NOMO-1 treated with dmso at 0.1 percent for 144 hours (cell line): ENCODE measurements at regions not wholly inside any gene's neighbourhood (a gene's known extent, or its start where the extent isn't known, plus 50 kb on each side); places are given as distances from the start of the nearest gene placed in this dataset.

ENCODE experiments used
- DNase-seq: peaks from one replicate; lab custom pipeline; 2025; ENCODE audit not compliant: unreplicated experiment; lab: John Stamatoyannopoulos, UW

DNA sequence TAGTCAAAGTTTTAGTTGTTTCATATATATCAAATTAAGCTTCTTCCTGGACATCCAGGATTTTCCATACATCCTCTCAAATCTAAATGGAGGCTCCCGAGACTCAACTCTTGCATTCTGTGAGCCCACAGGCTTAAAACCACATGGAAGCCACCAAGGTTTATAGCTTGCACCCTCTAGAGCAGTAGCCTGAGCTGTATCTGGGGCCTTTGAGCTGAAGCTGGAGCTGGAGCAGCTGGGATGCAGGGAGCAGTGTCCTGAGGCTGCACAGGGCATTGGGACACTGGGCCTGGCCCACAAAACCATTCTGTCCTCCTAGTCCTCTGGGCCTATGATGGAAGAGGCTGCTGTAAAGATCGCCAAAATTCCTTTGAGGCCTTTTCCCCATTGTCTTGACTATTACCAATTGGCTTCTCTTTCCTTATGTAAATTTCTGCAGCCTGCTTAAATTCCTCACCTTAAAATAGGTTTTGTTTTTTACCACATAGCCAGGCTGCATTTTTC lies 151.0 kb downstream of the COX7C start:
- DNase-seq = no peak

DNA sequence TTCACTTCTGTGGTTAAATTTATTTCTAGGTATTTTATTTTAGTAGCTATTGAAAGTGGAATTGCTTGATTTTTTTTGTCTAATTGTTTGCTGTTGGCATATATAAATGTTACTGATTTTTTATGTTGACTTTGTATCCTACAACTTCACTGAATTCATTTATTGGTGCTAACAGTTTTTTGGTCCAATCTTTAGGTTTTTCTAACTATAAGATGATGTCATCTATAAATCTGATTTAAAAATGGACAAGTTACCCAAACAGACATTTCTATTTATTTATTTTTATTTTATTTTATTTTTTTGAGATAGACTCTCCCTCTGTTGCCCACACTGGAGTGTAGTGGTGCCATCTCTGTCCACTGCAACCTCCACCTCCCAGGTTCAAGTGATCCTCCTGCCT lies 162.3 kb downstream of the COX7C start:
- DNase-seq = no peak

GRCh38 chr5:86786955-86787354 lies 169.2 kb downstream of the COX7C start:
- DNase-seq = no peak

- DNase-seq = no peak
Observed at GRCh38 chr5:86795659-86796058, 177.9 kb downstream of the COX7C start.

DNA sequence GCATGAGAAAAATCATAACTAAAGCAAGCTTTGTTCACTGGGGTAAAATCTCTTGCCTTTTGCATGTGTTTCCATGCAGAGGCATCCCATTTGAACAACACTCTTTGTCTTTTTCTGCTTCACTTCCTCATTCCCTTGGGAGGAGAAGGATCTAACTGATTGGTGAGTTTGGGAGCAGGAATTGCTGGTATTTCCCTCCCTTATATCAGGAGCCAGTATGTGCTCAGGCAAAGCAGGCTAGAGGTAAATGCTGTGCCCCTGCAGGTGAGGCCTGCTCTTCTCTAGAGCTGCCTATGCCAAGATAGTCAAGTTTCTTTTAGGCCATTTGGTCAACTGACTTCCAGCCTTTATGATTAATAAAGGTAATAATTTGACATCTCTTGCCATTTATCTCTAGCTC lies 179.9 kb downstream of the COX7C start:
- DNase-seq = no peak

GRCh38 chr5:86806206-86806605 lies 188.5 kb downstream of the COX7C start:
- DNase-seq = no peak

- no peak for DNase-seq
Observed at GRCh38 chr5:86807046-86808031, 189.6 kb downstream of the COX7C start.

- no peak for DNase-seq
Observed at GRCh38 chr5:86814315-86814714, 196.6 kb downstream of the COX7C start.

- no peak for DNase-seq
Observed at GRCh38 chr5:86814907-86815306, 197.2 kb downstream of the COX7C start.

- no peak for DNase-seq
Observed at GRCh38 chr5:86824637-86825036, 206.9 kb downstream of the COX7C start.

DNA sequence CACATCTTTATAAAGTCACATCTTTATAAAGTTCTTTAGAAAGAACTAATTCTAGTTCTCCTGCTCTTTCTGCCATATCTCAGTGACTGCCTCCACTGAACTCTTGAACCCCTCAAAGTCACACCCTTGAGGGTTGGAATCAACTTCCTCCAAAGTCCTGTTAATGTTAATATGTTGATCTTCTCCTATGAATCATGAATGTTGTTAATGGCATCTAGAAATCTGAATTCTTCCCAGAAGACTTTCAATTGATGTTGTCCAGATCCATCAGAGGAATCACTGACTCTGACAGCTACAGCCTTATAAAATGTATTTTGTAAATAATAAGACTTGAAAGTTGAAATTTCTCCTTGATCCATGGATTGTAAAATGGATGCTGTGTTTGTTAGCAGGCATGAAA lies 213.4 kb downstream of the COX7C start:
- no peak for DNase-seq

GRCh38 chr5:86833868-86834267 lies 216.1 kb downstream of the COX7C start:
- DNase-seq = no peak

GRCh38 chr5:86837610-86838009 lies 219.9 kb downstream of the COX7C start:
- no peak for DNase-seq

DNA sequence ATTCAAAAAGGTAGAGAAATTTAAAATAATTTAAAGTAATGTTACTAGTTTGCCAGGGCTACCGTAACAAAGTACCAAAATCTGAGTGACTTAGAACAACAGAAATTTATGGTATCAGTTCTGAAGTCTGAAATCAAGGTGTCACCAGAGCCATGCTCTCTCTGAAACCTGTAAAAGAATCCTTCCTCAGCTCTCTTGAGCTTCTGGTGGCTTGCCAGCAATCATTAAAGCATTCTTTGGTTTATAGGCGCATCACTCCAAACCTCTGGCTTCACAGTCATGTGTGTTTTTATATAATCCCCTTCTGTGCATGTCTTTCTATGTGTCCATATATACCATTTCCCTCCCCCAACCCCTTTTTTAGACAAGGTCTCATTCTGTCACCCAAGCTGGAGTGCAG lies 220.3 kb downstream of the COX7C start:
- DNase-seq = no peak

DNA sequence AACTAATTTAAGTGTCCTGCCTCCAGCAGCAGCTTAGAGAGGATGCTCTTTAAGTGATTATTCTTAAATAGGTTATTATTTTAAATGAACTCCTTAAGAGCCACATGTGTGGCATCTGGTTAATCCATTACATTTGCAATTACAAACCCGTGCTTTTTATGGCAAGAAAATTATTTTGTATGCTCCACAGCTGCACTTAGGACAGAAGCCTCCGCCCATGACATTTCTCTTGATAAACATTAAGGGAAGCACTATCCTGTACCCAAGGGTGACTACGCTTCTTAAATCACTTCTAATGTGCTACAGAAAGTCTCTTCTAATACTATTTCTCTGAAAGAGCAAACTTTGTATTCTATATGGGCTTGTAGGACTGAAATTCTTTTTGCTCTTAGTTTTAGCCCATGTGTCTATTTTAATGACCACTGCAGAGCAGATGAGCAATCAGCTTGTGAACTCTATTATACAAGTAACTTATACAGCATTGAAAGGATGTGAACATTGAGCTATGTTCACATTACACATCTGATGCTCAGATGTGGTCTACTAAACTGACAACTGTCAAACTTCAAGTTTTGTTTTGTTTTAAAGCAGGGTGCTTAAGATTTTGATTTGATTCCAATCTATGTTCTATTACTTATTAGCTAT lies 223.4 kb downstream of the COX7C start:
- DNase-seq = no peak

GRCh38 chr5:86858442-86858841 lies 240.7 kb downstream of the COX7C start:
- DNase-seq = no peak

GRCh38 chr5:86861512-86861911 lies 243.8 kb downstream of the COX7C start:
- no peak for DNase-seq

DNA sequence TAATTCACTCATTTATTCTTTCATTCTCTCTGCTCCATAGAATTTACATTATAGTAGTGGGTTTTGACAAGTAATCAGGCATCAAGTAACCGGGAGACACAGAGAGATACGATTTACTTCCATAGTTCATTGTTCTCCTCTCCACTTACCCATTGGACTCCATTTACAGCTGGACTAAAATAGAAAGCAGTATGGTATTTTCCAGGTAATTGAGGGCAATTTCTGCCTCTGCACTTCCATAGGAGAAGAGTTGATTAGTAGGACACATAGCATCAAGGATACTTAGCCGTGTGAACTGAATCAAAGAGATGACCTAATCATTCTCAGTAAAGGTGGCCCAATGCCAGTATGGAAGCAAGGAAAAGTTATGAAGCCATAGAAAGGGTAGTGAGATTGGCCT lies 244.4 kb downstream of the COX7C start:
- no peak for DNase-seq

- DNase-seq = no peak
Observed at GRCh38 chr5:86864051-86864450, 246.3 kb downstream of the COX7C start.

DNA sequence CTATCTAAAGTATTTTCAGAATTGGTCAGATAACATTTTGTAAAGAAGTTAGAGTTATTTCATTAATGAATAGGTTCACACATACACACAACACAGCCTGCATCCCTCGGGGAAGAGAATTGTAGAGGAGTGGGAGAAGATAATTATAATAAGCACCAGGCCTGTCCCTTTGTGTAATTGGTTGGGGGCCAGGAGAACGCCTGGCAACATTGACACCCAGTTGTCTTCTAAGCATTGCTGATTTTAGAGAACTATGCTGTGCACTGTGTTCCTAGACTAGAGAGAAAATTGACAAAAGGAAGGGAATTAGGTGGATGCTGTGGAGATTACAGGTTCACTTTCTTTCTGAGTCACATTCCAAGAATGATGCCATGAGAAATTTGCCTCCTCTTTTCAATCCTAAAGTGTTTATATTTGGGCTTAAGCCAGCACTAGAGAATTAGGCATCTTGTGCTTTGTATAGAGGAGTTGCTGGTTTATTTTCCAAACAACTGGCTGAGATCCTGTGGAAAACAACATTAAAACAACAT lies 247.6 kb downstream of the COX7C start:
- DNase-seq = no peak

DNA sequence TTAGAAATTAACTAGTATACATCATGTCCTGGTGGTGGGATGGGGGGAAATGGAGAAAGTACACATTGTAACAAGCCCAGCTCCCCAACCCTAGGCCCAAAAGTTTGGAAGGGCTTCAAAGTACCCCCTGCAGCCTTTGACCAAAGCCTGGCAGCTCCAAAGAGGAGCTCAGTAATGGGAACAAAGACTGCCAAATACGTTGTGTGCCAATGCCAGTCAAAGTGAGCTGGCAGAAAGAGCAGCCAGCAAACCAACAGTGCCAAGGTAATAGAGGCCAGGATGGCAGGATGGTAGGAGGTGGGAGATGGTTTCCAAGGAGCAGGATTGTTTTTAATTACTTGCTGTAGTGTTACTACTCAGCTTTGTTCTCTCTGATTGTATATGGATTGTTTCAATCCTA lies 248.3 kb downstream of the COX7C start:
- no peak for DNase-seq

GRCh38 chr5:86869268-86869667 lies 251.5 kb downstream of the COX7C start:
- no peak for DNase-seq
